ENCODE measurements at regions not wholly inside any gene's neighbourhood (a gene's known extent, or its start where the extent isn't known, plus 50 kb on each side); places are given as distances from the start of the nearest gene placed in this dataset.
A peak's percentile ranks its signal among the peaks of the same experiment; 100 is the strongest.

DNA sequence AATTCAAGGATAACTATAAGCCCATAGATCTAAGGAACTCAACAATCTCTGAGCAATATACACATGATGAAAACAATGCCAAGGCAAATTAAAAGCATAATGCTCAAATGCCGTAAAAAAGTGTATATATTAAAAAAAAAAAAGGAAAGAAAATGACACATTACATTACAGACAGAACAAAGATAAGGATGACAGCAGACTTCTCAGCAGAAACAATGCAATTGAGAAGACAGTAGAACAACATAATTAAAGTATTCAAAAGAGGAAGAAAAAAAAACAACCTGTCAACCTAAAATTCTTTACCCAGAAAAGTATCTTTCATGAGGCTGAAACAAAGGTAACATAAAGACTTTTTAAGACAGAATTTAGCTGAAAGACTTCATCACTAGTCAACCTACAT, 591.7 kb downstream of the ZNF608 start:
- Histone ChIP-seq H3K4me3 (ENCODE audit: low read depth, low read length) (no peak overlapping the region), H3K9me3 (ENCODE audit: control insufficient read depth, insufficient read depth, low read depth, low read length) (0 out of 2 replicates have a peak, but pooled peaks cover 2% of the 10 kb centered on the region), H3K4me1 (ENCODE audit: control insufficient read depth, insufficient read depth, low read length) (no peaks in the 10 kb centered on the region), H3K27ac (ENCODE audit: extremely low read depth, low read depth, low read length) (no peak overlapping the region), H3K36me3 (ENCODE audit: control insufficient read depth in 2 of 2, insufficient read depth in 1 of 2, low read length in 2 of 2) (no peaks in the 10 kb centered on the region)
- ChIA-PET POLR2A (no interaction called here), CTCF (no interaction called here)
- TF ChIP-seq, protein P1, sequence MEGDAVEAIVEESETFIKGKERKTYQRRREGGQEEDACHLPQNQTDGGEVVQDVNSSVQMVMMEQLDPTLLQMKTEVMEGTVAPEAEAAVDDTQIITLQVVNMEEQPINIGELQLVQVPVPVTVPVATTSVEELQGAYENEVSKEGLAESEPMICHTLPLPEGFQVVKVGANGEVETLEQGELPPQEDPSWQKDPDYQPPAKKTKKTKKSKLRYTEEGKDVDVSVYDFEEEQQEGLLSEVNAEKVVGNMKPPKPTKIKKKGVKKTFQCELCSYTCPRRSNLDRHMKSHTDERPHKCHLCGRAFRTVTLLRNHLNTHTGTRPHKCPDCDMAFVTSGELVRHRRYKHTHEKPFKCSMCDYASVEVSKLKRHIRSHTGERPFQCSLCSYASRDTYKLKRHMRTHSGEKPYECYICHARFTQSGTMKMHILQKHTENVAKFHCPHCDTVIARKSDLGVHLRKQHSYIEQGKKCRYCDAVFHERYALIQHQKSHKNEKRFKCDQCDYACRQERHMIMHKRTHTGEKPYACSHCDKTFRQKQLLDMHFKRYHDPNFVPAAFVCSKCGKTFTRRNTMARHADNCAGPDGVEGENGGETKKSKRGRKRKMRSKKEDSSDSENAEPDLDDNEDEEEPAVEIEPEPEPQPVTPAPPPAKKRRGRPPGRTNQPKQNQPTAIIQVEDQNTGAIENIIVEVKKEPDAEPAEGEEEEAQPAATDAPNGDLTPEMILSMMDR (tag by site-specific recombination; IDR thresholded peaks at IDR 0.05), result no peak
- TF ChIP-seq ZBTB7A (tag by site-specific recombination; IDR thresholded peaks at IDR 0.05; ENCODE audit: low read depth), result no peak
- TF ChIP-seq ZNF529 (tag by site-specific recombination; IDR thresholded peaks at IDR 0.05; ENCODE audit: insufficient replicate concordance), result peak; percentile 44
- 0 out of 2 replicates have a peak, but pooled peaks have one; percentile 12 for TF ChIP-seq ZNF585B (tag by site-specific recombination; IDR thresholded peaks at IDR 0.05)
- 0 out of 2 replicates have a peak, but pooled peaks have one; percentile 27 for TF ChIP-seq ZFP41 (tag by site-specific recombination; IDR thresholded peaks at IDR 0.05; ENCODE audit: borderline replicate concordance)
- peak; percentile 90 for TF ChIP-seq TRIM28 (IDR thresholded peaks at IDR 0.05; ENCODE audit: borderline replicate concordance, low read length)
- TF ChIP-seq TCF7L2 (IDR thresholded peaks at IDR 0.05; ENCODE audit: borderline replicate concordance, low read depth, low read length), result no peak
- TF ChIP-seq, protein P2, sequence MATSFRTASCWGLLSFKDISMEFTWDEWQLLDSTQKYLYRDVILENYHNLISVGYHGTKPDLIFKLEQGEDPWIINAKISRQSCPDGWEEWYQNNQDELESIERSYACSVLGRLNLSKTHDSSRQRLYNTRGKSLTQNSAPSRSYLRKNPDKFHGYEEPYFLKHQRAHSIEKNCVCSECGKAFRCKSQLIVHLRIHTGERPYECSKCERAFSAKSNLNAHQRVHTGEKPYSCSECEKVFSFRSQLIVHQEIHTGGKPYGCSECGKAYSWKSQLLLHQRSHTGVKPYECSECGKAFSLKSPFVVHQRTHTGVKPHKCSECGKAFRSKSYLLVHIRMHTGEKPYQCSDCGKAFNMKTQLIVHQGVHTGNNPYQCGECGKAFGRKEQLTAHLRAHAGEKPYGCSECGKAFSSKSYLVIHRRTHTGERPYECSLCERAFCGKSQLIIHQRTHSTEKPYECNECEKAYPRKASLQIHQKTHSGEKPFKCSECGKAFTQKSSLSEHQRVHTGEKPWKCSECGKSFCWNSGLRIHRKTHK (tag by site-specific recombination; IDR thresholded peaks at IDR 0.05), result 0 out of 2 replicates have a peak, but pooled peaks have one; percentile 31
- TF ChIP-seq ZNF558 (tag by site-specific recombination; IDR thresholded peaks at IDR 0.05), result peak; percentile 65
- TF ChIP-seq, protein P3, sequence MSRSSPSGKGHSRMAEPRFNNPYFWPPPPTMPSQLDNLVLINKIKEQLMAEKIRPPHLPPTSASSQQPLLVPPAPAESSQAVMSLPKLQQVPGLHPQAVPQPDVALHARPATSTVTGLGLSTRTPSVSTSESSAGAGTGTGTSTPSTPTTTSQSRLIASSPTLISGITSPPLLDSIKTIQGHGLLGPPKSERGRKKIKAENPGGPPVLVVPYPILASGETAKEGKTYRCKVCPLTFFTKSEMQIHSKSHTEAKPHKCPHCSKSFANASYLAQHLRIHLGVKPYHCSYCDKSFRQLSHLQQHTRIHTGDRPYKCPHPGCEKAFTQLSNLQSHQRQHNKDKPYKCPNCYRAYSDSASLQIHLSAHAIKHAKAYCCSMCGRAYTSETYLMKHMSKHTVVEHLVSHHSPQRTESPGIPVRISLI (tag by site-specific recombination; IDR thresholded peaks at IDR 0.05), result peak; percentile 55; the same call in 1 of the 2 replicates
- peak; percentile 63 for TF ChIP-seq ZNF510 (tag by site-specific recombination; IDR thresholded peaks at IDR 0.05; ENCODE audit: insufficient replicate concordance)
- 0 out of 2 replicates have a peak, but pooled peaks have one; percentile 23 for TF ChIP-seq ZXDB (tag by site-specific recombination; IDR thresholded peaks at IDR 0.05)
- TF ChIP-seq, protein P4, sequence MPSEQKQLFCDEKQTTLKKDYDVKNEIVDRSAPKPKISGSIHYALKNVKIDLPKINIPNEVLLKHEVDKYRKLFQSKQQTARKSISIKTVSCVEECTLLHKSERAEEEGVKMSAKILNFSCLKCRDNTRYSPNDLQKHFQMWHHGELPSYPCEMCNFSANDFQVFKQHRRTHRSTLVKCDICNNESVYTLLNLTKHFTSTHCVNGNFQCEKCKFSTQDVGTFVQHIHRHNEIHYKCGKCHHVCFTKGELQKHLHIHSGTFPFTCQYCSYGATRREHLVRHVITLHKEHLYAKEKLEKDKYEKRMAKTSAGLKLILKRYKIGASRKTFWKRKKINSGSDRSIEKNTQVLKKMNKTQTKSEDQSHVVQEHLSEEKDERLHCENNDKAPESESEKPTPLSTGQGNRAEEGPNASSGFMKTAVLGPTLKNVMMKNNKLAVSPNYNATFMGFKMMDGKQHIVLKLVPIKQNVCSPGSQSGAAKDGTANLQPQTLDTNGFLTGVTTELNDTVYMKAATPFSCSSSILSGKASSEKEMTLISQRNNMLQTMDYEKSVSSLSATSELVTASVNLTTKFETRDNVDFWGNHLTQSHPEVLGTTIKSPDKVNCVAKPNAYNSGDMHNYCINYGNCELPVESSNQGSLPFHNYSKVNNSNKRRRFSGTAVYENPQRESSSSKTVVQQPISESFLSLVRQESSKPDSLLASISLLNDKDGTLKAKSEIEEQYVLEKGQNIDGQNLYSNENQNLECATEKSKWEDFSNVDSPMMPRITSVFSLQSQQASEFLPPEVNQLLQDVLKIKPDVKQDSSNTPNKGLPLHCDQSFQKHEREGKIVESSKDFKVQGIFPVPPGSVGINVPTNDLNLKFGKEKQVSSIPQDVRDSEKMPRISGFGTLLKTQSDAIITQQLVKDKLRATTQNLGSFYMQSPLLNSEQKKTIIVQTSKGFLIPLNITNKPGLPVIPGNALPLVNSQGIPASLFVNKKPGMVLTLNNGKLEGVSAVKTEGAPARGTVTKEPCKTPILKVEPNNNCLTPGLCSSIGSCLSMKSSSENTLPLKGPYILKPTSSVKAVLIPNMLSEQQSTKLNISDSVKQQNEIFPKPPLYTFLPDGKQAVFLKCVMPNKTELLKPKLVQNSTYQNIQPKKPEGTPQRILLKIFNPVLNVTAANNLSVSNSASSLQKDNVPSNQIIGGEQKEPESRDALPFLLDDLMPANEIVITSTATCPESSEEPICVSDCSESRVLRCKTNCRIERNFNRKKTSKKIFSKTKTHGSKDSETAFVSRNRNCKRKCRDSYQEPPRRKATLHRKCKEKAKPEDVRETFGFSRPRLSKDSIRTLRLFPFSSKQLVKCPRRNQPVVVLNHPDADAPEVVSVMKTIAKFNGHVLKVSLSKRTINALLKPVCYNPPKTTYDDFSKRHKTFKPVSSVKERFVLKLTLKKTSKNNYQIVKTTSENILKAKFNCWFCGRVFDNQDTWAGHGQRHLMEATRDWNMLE (tag by site-specific recombination; conservative IDR thresholded peaks at IDR 0.05; ENCODE audit: low read depth), result peak; percentile 32; the same call in 1 of the 2 replicates
- peak; percentile 97 for TF ChIP-seq SETDB1 (IDR thresholded peaks at IDR 0.05; ENCODE audit: insufficient read length, low read length)
- peak; percentile 54; the same call in 1 of the 2 replicates for TF ChIP-seq ZNF610 (tag by site-specific recombination; IDR thresholded peaks at IDR 0.05; ENCODE audit: borderline replicate concordance)
- TF ChIP-seq ZNF514 (tag by site-specific recombination; IDR thresholded peaks at IDR 0.05), result no peak
- TF ChIP-seq, protein P5, sequence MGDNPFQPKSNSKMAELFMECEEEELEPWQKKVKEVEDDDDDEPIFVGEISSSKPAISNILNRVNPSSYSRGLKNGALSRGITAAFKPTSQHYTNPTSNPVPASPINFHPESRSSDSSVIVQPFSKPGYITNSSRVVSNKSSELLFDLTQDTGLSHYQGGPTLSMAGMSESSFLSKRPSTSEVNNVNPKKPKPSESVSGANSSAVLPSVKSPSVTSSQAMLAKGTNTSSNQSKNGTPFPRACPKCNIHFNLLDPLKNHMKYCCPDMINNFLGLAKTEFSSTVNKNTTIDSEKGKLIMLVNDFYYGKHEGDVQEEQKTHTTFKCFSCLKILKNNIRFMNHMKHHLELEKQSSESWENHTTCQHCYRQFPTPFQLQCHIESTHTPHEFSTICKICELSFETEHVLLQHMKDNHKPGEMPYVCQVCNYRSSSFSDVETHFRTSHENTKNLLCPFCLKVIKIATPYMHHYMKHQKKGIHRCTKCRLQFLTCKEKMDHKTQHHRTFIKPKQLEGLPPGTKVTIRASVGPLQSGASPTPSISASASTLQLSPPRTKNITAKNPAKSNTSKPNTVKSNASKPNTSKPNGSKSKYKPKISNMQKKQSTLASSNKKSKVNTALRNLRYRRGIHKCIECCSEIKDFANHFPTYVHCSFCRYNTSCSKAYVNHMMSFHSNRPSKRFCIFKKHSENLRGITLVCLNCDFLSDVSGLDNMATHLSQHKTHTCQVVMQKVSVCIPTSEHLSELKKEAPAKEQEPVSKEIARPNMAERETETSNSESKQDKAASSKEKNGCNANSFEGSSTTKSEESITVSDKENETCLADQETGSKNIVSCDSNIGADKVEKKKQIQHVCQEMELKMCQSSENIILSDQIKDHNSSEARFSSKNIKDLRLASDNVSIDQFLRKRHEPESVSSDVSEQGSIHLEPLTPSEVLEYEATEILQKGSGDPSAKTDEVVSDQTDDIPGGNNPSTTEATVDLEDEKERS (tag by site-specific recombination; IDR thresholded peaks at IDR 0.05), result peak; percentile 65; the same call in 1 of the 2 replicates

Data from HEK293 (cell line).